D721Med (cell line): ENCODE measurements at regions not wholly inside any gene's neighbourhood (a gene's known extent, or its start where the extent isn't known, plus 50 kb on each side); places are given as distances from the start of the nearest gene placed in this dataset.

Experiments used
- DNase-seq: peaks from one replicate; pipeline ENCODE4 v3.0.0; 2011; ENCODE audit warnings: low spot score; ENCODE audit not compliant: insufficient read length
- FAIRE-seq: peaks from 2 replicates; lab custom pipeline; 2011; peaks lifted over from hg19 to GRCh38; lab: Jason Lieb, UNC
- CTCF ChIP-seq: IDR thresholded peaks from 2 replicates; pipeline ENCODE4 v1.5.1; 2012; ENCODE audit warnings: mild to moderate bottlenecking, control low read depth; ENCODE audit not compliant: insufficient read depth; ENCODE audit errors: missing control alignments

- TF ChIP-seq CTCF: no peak
- FAIRE-seq: no peak
Observed at GRCh38 chr22:22704156-22704946, 59.9 kb downstream of the GGTLC2 start.

GRCh38 chr22:22705328-22706100, 61.1 kb downstream of the GGTLC2 start:
- FAIRE-seq: no peak
- no peak for TF ChIP-seq CTCF
- DNase-seq: no peak

More at GRCh38 chr22:22704156-22704946, 59.9 kb downstream of the GGTLC2 start:
- DNase-seq: no peak

- TF ChIP-seq CTCF: no peak
- no peak for DNase-seq
Observed at GRCh38 chr22:22706253-22706915, 62.0 kb downstream of the GGTLC2 start.

GRCh38 chr22:22709719-22710445, 65.5 kb downstream of the GGTLC2 start:
- peak; percentile 28 for TF ChIP-seq CTCF
- FAIRE-seq (no peak), DNase-seq (no peak)

More at GRCh38 chr22:22706253-22706915, 62.0 kb downstream of the GGTLC2 start:
- no peak for FAIRE-seq

- DNase-seq: no peak
- peak; percentile 72 for TF ChIP-seq CTCF
- no peak for FAIRE-seq
Observed at GRCh38 chr22:22710719-22711531, 66.5 kb downstream of the GGTLC2 start.

- no peak for FAIRE-seq
- DNase-seq: no peak
Observed at GRCh38 chr22:22711532-22711913, 67.1 kb downstream of the GGTLC2 start.

More at GRCh38 chr22:22711532-22711913, 67.1 kb downstream of the GGTLC2 start:
- TF ChIP-seq CTCF: no peak
